ENCODE measurements at regions not wholly inside any gene's neighbourhood (a gene's known extent, or its start where the extent isn't known, plus 50 kb on each side); places are given as distances from the start of the nearest gene placed in this dataset.

GRCh38 chr1:182292193-182292741 is 99.3 kb downstream of the GLUL start:
- no peak for DNase-seq

DNA sequence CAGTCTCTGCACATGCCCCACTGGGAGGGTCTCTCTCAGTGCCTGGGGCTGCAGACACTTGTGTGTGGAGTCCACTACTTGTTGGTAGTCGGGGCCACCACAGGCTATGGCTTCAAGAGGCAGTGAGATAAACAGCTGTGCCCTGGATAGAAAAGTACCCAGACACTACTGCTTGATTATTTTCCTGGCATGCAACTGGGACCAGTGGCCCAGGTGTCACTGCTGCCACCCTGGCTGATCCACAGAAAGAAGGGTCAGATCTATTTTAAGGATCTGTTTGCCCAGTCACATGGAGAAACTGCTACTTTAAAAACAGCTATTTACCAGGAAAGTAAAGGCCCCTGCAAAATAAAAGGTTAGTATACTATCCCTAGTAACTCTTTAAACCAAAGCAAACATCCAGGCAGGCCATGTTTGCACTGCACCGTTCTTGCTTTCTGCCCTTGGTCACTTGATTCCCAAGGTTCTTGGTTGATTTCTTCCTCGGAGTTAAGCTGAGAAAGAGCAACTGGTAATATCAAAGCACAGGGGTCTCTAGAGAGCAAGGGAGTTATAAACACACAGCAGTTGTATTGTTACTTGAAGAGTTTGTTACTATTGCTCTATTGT is 99.9 kb downstream of the GLUL start:
- no peak for DNase-seq

DNA sequence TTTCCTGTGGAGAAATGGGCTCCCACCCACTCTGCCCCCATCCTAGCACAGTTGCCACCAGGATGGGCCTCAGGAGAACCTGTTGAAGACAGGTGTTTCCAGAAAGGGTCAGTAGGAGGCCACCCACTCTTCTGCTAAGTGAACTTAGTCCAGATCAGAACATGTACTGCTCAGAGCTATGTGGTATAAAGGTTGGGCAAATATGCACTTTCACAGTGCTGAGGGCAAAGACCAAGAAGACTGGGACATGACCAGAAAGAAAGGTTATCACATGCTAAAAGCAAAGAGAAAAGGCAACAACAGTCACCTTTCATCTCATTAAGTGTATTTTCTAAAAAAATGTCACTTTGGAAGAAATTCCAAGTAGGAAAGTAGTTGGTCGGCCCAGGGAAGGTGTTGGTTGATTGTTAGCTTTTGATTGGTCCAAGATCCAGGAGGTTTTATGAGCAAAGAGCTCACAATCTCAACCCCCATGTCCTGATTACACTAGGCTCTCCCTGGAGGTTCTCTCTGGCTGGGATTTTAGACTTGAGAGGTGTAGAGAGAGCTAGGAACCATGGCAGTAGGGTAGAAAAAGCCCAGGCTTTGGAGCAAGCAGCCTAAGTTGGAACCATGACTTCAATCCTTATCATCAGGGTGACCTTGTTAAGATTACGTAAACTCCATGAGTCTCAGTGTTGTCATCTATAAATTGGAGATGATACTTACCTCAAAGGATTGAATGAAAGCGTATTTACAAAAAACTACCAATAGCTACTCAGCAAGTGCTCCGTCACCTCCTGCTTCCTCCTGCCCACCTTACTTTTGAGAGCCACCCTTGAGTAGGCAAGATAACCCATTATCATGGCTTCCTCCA is 102.6 kb downstream of the GLUL start:
- no peak for DNase-seq

- DNase-seq, result no peak
Observed at GRCh38 chr1:182286761-182287160, 104.8 kb downstream of the GLUL start.

- DNase-seq, result no peak
Observed at GRCh38 chr1:182283746-182284544, 107.6 kb downstream of the GLUL start.

DNA sequence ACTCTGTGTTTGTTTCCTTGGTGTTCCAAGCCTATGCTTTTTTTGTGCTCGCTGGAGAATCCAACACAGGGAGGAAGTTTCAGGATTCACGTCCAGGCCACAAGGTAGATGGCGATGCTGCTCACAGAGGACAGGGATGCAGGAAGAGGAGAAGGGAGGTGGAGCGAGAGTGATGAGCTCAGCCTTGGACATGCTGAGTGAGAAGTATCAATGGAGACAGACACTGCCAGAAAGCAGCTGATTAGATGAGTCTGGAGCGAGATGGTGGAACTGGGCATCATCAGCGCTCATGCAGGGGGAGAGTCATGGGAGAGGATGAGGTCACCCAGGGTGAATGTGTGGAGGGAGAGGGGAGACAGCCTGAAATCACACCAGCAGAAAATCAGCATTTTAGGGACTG is 110.0 kb downstream of the GLUL start:
- DNase-seq, result no peak

DNA sequence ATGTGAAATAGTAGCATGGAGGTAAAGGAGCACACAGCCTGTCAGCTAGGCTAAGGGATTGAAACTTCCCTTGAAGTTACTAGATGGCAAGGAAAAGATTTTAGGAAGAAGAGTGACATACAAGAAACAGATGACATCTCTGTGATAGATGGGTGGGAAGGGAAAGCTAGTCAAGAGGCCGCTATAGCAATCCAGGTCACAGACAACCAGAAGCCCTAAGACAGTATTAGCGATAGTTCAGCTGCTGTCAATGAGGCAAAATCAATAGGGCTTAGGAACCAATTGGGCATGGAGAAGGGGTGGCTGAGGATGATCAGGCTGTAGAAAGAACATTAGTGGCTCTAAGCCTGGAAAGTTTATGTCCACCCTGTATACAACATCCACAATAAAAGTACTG is 111.1 kb downstream of the GLUL start:
- DNase-seq, result no peak

GRCh38 chr1:182279724-182280503 is 111.7 kb downstream of the GLUL start:
- no peak for DNase-seq

- DNase-seq, result no peak
Observed at GRCh38 chr1:182279302-182279701, 112.3 kb downstream of the GLUL start.

GRCh38 chr1:182278144-182279054 is 113.2 kb downstream of the GLUL start:
- no peak for DNase-seq

GRCh38 chr1:182275271-182275670 is 116.3 kb downstream of the GLUL start:
- DNase-seq, result no peak

- no peak for DNase-seq
Observed at GRCh38 chr1:182274618-182275017, 117.0 kb downstream of the GLUL start.

DNA sequence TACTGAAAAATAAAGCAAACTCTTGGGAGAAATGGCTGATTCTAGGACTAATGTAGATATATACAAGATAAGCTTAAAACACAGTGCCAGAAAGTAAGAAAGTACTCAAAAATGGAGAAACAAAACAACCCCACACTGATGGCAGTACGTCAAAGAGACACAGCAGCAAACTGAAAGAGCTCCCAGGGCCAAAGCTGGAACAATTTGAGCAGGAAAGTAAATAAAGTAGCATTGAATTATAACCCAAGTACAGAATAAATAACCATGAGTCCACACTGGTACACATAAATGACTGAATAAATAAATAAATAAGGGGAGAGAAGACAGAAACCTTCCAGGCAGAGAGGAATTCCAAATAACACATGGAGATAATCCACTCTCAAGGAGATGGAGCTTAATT is 120.9 kb downstream of the GLUL start:
- no peak for DNase-seq

GRCh38 chr1:182269097-182269496 is 122.5 kb downstream of the GLUL start:
- DNase-seq, result no peak

- no peak for DNase-seq
Observed at GRCh38 chr1:182268669-182269068, 122.9 kb downstream of the GLUL start.

DNA sequence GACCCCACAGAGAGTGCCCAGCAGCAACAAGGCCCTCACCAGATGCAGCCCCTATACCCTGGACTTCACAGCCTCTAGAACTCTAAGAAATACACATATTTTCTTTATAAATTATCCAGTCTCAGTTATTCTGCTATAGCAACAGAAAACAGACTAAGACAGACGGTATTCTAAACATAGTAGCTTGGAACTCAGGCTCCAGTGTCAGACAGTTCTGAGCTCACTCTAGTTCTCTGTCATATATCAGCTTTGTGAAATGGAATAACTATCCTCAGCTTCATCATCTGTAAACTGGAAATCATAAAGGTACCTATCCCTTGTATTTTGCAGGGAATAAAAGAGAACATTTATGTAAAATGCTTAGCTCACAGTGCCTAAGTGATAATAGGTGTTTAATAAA is 127.4 kb downstream of the GLUL start:
- no peak for DNase-seq

GRCh38 chr1:182263706-182264105 is 127.9 kb downstream of the GLUL start:
- DNase-seq, result no peak

- DNase-seq, result no peak
Observed at GRCh38 chr1:182262425-182262824, 129.2 kb downstream of the GLUL start.

DNA sequence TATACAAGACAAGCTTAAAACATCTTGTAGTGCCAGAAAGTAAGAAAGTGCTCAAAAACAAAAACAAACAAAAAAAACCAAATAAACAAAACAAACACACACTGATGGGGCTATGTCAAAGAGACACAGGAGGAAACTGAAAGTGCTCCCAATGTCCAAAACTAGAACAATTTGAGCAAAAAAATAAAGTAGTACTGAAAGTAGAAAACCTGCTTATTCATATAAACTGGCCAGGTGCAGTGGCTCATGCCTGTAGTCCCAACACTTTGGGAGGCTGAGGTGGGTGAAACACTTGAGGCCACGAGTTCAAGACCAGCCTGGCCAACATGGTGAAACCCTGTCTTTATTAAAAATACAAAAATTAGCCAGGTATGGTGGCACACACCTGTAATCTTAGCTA is 129.9 kb downstream of the GLUL start:
- no peak for DNase-seq

DNA sequence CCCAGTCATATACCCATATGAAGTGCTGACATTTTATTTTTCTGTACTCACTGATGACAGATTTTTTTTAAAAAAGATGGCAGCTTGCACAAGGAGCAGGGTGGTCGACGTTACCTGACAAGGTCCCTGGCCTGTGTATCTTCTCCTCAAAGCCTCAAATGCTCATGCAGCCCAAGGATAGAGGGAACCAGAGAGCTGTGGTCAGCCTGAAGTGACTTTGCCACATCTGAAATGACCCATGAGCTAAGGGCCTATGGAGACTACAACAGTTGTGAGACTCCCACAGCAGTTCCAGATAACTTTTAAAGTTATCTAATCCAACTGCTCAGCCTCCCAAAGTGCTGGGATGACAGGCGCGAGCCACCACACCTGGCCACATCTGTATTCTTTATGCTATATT is 131.1 kb downstream of the GLUL start:
- DNase-seq, result no peak

DNA sequence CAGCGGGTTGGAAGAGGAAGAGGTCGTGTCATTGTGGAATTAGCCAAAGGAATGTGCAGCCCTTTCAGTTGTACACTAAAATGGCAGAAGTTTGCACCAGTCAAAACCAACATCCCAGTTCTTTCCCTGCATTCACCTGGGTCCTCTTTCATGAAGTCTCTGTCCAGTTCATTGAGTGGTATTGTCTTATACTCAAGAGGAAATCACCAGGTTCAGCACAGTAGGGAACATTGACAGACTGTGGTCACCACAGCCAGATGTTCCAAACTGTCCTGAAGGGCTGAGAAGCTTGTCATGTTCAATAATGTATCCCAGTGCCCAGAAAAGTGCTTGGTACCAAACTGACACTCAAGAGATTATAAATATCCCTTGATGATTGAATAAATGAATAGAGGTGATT is 131.6 kb downstream of the GLUL start:
- no peak for DNase-seq
